ENCODE measurements at regions not wholly inside any gene's neighbourhood (a gene's known extent, or its start where the extent isn't known, plus 50 kb on each side); places are given as distances from the start of the nearest gene placed in this dataset.
"Not testable (repeated sequence)": the region's sequence is repeated elsewhere in the genome, so short reads cannot be mapped to it uniquely, and the experiment has no call there.

- H2AFZ ChIP-seq (ENCODE audit: low read length); H3K36me3 ChIP-seq (ENCODE audit: insufficient read depth, low read length); H3K4me2 ChIP-seq (ENCODE audit: low read length); H3K27ac ChIP-seq (ENCODE audit: low read depth, low read length, poor library complexity, severe bottlenecking); H3F3A ChIP-seq (ENCODE audit: insufficient read depth, low read length); H3K4me3 ChIP-seq (ENCODE audit: low read depth, low read length, poor library complexity, severe bottlenecking); H3K9ac ChIP-seq (ENCODE audit: low read length); H3K79me2 ChIP-seq (ENCODE audit: insufficient read depth, low read length); H3K9me3 ChIP-seq (ENCODE audit: low read length); H3K9me2 ChIP-seq (ENCODE audit: low read depth, low read length); H3K4me1 ChIP-seq (ENCODE audit: insufficient read depth, low read length, severe bottlenecking); H3K27me3 ChIP-seq (ENCODE audit: insufficient read depth, low read length); H4K20me1 ChIP-seq (ENCODE audit: insufficient read depth, low read length): not testable (repeated sequence)
Measured at GRCh38 chr21:5113092-5113491, 5408.3 kb upstream of the TPTE start.

- H4K20me1 ChIP-seq (ENCODE audit: insufficient read depth, low read length); H3F3A ChIP-seq (ENCODE audit: insufficient read depth, low read length); H3K9ac ChIP-seq (ENCODE audit: low read length); H2AFZ ChIP-seq (ENCODE audit: low read length); H3K27ac ChIP-seq (ENCODE audit: low read depth, low read length, poor library complexity, severe bottlenecking); H3K9me2 ChIP-seq (ENCODE audit: low read depth, low read length); H3K4me3 ChIP-seq (ENCODE audit: low read depth, low read length, poor library complexity, severe bottlenecking); H3K4me2 ChIP-seq (ENCODE audit: low read length); H3K79me2 ChIP-seq (ENCODE audit: insufficient read depth, low read length); H3K36me3 ChIP-seq (ENCODE audit: insufficient read depth, low read length); H3K27me3 ChIP-seq (ENCODE audit: insufficient read depth, low read length); H3K9me3 ChIP-seq (ENCODE audit: low read length); H3K4me1 ChIP-seq (ENCODE audit: insufficient read depth, low read length, severe bottlenecking): not testable (repeated sequence)
Measured at GRCh38 chr21:5114468-5114867, 5406.9 kb upstream of the TPTE start.

DNA sequence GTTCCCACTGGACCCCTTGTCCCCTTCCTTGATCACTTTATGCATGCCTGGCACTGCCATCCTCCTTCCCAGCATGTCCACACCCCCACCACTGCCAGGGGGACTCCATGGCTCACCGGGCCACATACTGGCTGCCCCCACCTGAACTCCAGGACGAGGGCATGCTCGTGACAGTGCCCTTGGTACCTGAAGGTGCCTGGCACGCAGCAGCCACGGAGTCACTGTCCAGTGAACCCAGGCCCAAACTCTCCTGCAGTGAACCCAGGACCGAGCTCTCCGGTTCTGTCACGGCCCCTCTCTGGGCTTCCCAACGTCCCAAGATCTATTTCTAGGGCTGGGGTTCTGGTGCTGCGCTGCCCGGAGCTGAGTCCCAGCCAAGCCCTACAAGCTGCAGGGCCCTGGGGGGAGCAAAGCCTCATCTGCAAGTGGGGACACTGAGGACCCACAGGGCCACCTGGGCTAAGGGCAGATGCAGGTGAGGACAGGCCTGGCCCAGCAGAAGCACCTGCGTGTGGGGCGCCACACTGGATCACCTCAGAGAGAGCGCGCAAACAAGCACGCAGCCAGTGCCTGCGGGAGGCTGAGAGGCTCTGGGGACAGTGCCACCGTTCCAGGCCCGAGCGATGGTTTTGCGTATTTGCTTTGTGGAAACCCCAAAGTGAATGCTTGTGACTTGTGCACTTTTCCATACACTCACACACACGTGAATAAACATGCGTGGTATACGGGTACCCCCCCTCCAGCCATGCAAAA lies 5406.3 kb upstream of the TPTE start:
- not testable (repeated sequence) for H3F3A ChIP-seq (ENCODE audit: insufficient read depth, low read length); H3K4me2 ChIP-seq (ENCODE audit: low read length); H3K36me3 ChIP-seq (ENCODE audit: insufficient read depth, low read length); H3K4me3 ChIP-seq (ENCODE audit: low read depth, low read length, poor library complexity, severe bottlenecking); H4K20me1 ChIP-seq (ENCODE audit: insufficient read depth, low read length); H3K27me3 ChIP-seq (ENCODE audit: insufficient read depth, low read length); H3K4me1 ChIP-seq (ENCODE audit: insufficient read depth, low read length, severe bottlenecking); H3K9me3 ChIP-seq (ENCODE audit: low read length); H3K9ac ChIP-seq (ENCODE audit: low read length); H2AFZ ChIP-seq (ENCODE audit: low read length); H3K79me2 ChIP-seq (ENCODE audit: insufficient read depth, low read length); H3K9me2 ChIP-seq (ENCODE audit: low read depth, low read length)
- H3K27ac ChIP-seq (ENCODE audit: low read depth, low read length, poor library complexity, severe bottlenecking) = peak overlapping the region; percentile 71

- H3K9me3 ChIP-seq (ENCODE audit: low read length); H3F3A ChIP-seq (ENCODE audit: insufficient read depth, low read length); H3K36me3 ChIP-seq (ENCODE audit: insufficient read depth, low read length); H3K9ac ChIP-seq (ENCODE audit: low read length); H3K27me3 ChIP-seq (ENCODE audit: insufficient read depth, low read length); H3K79me2 ChIP-seq (ENCODE audit: insufficient read depth, low read length); H2AFZ ChIP-seq (ENCODE audit: low read length); H4K20me1 ChIP-seq (ENCODE audit: insufficient read depth, low read length); H3K4me3 ChIP-seq (ENCODE audit: low read depth, low read length, poor library complexity, severe bottlenecking); H3K9me2 ChIP-seq (ENCODE audit: low read depth, low read length); H3K4me2 ChIP-seq (ENCODE audit: low read length); H3K4me1 ChIP-seq (ENCODE audit: insufficient read depth, low read length, severe bottlenecking): not testable (repeated sequence)
- H3K27ac ChIP-seq (ENCODE audit: low read depth, low read length, poor library complexity, severe bottlenecking) = peak overlapping the region; percentile 71
Measured at GRCh38 chr21:5115646-5116343, 5405.6 kb upstream of the TPTE start.

- H3K9ac ChIP-seq (ENCODE audit: low read length); H3K4me1 ChIP-seq (ENCODE audit: insufficient read depth, low read length, severe bottlenecking); H3K4me3 ChIP-seq (ENCODE audit: low read depth, low read length, poor library complexity, severe bottlenecking); H3K9me2 ChIP-seq (ENCODE audit: low read depth, low read length); H3K9me3 ChIP-seq (ENCODE audit: low read length); H3K79me2 ChIP-seq (ENCODE audit: insufficient read depth, low read length); H3F3A ChIP-seq (ENCODE audit: insufficient read depth, low read length); H3K36me3 ChIP-seq (ENCODE audit: insufficient read depth, low read length); H2AFZ ChIP-seq (ENCODE audit: low read length); H3K4me2 ChIP-seq (ENCODE audit: low read length); H3K27me3 ChIP-seq (ENCODE audit: insufficient read depth, low read length); H4K20me1 ChIP-seq (ENCODE audit: insufficient read depth, low read length): not testable (repeated sequence)
- peak overlapping the region; percentile 71 for H3K27ac ChIP-seq (ENCODE audit: low read depth, low read length, poor library complexity, severe bottlenecking)
Measured at GRCh38 chr21:5116344-5117123, 5404.8 kb upstream of the TPTE start.

DNA sequence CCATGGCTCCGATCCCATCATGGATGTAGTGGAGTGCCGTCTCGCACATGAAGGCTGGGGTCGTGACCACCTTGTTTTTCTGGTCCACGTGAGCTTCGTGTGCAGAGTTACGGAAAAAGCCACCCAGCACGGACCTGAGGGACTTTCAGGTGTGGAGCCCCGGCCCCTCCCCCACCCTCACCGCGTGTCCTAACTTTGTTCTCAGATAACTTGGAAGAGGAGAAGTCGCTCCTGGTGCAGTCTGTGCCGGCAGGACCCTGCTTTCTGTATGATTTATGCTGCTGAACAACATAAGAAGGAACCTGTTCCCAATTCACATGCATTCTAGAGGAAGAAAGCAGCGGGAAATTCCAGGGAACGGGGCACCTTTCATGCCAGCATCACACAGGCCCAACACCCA lies 5404.2 kb upstream of the TPTE start:
- H3K4me1 ChIP-seq (ENCODE audit: insufficient read depth, low read length, severe bottlenecking); H3F3A ChIP-seq (ENCODE audit: insufficient read depth, low read length); H3K4me2 ChIP-seq (ENCODE audit: low read length); H3K9ac ChIP-seq (ENCODE audit: low read length); H3K4me3 ChIP-seq (ENCODE audit: low read depth, low read length, poor library complexity, severe bottlenecking); H3K9me2 ChIP-seq (ENCODE audit: low read depth, low read length); H2AFZ ChIP-seq (ENCODE audit: low read length); H4K20me1 ChIP-seq (ENCODE audit: insufficient read depth, low read length); H3K27me3 ChIP-seq (ENCODE audit: insufficient read depth, low read length); H3K36me3 ChIP-seq (ENCODE audit: insufficient read depth, low read length); H3K79me2 ChIP-seq (ENCODE audit: insufficient read depth, low read length); H3K9me3 ChIP-seq (ENCODE audit: low read length): not testable (repeated sequence)
- peak overlapping the region; percentile 77 for H3K27ac ChIP-seq (ENCODE audit: low read depth, low read length, poor library complexity, severe bottlenecking)

DNA sequence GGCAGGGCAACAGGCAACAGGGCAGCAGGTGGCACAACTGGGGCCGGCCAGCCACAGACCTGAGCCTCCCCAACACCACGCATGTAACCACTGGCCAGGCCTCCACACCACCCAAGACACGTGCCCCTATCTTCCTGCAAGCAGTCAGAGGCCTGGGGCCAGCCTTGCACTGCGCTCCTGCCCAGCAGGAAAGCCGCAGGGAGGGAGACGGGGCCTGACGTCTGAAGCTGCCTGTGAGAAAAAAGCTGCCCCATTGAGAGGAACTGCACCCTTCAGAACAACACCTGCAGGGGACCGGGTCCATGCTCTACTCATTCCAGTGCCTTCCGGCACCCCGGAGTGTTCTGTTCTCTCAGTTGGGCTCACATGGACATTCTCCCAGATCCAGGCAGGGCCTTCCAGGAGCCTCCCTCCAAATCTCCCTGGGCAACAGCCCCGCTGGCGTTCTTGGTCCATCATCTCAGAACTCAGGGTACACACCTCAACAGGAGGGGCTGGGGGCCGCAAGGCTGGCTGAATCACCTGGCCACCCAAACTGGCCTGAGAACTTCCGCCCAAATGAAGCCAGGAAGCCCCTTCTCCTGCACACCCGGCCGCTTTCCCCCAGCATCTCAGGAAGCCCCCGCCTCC lies 5403.6 kb upstream of the TPTE start:
- H3K9ac ChIP-seq (ENCODE audit: low read length); H3K4me2 ChIP-seq (ENCODE audit: low read length); H2AFZ ChIP-seq (ENCODE audit: low read length); H3K4me1 ChIP-seq (ENCODE audit: insufficient read depth, low read length, severe bottlenecking); H3K27me3 ChIP-seq (ENCODE audit: insufficient read depth, low read length); H3K79me2 ChIP-seq (ENCODE audit: insufficient read depth, low read length); H3F3A ChIP-seq (ENCODE audit: insufficient read depth, low read length); H3K4me3 ChIP-seq (ENCODE audit: low read depth, low read length, poor library complexity, severe bottlenecking); H3K9me2 ChIP-seq (ENCODE audit: low read depth, low read length); H3K9me3 ChIP-seq (ENCODE audit: low read length); H3K36me3 ChIP-seq (ENCODE audit: insufficient read depth, low read length); H4K20me1 ChIP-seq (ENCODE audit: insufficient read depth, low read length): not testable (repeated sequence)
- H3K27ac ChIP-seq (ENCODE audit: low read depth, low read length, poor library complexity, severe bottlenecking) = peak overlapping the region; percentile 77

Data from OCI-LY1 (cell line).